SU-DHL-6 (cell line): ENCODE measurements at regions not wholly inside any gene's neighbourhood (a gene's known extent, or its start where the extent isn't known, plus 50 kb on each side); places are given as distances from the start of the nearest gene placed in this dataset.

Experiments used
- H2AFZ ChIP-seq: fragments of 200-600 bp; sonication (generic); 2 replicates; pipeline ENCODE4 v1.6.1; 2014; ENCODE audit warnings: low read depth, mild to moderate bottlenecking, moderate library complexity, mixed read lengths, antibody characterized with exemption, low read length; ENCODE audit not compliant: severe bottlenecking
- H3F3A ChIP-seq: fragments of 200-600 bp; shearing (Covaris generic); 2 replicates; pipeline ENCODE4 v1.6.0; 2016; ENCODE audit warnings: antibody characterized with exemption, mild to moderate bottlenecking; ENCODE audit not compliant: insufficient read depth
- H3K27ac ChIP-seq: fragments of 200-600 bp; sonication (generic); 2 replicates; pipeline ENCODE4 v1.5.1; 2016; ENCODE audit warnings: low read depth, mild to moderate bottlenecking, low read length, moderate library complexity, mixed read lengths
- H3K27me3 ChIP-seq: fragments of 200-600 bp; sonication (generic), shearing (Covaris generic); 2 replicates; pipeline ENCODE4 v1.6.0; 2014; ENCODE audit warnings: mild to moderate bottlenecking, low read length
- H3K36me3 ChIP-seq: fragments of 200-600 bp; sonication (generic); 2 replicates; pipeline ENCODE4 v1.6.1; 2014; ENCODE audit warnings: mild to moderate bottlenecking, low read length, mixed read lengths
- H3K4me2 ChIP-seq: fragments of 300-600, 200-600 bp; shearing (Covaris generic), sonication (generic); 2 replicates; pipeline ENCODE4 v1.6.0; 2014; ENCODE audit warnings: low read length, low read depth, mild to moderate bottlenecking; ENCODE audit not compliant: poor library complexity, severe bottlenecking
- H3K4me3 ChIP-seq: fragments of 200-600 bp; sonication (generic); 2 replicates; pipeline ENCODE4 v1.5.1; 2014; ENCODE audit warnings: antibody characterized with exemption, low read length, mild to moderate bottlenecking, mixed read lengths; ENCODE audit not compliant: insufficient read depth, poor library complexity, severe bottlenecking
- H3K79me2 ChIP-seq: fragments of 200-600 bp; sonication (generic); 2 replicates; pipeline ENCODE4 v1.6.1; 2014; ENCODE audit warnings: mild to moderate bottlenecking, low read length, moderate library complexity; ENCODE audit not compliant: insufficient read depth
- H3K9ac ChIP-seq: fragments of 200-600 bp; sonication (generic); 2 replicates; pipeline ENCODE4 v1.7.0; 2014; ENCODE audit warnings: mild to moderate bottlenecking, low read length
- H3K9me2 ChIP-seq: fragments of 200-600 bp; sonication (generic); replicated peaks from 2 replicates; pipeline ENCODE4 v1.6.1; 2014; ENCODE audit warnings: low read length; ENCODE audit not compliant: insufficient read depth
- H3K9me3 ChIP-seq: fragments of 200-600 bp; sonication (generic); 2 replicates; pipeline ENCODE4 v1.6.1; 2014; ENCODE audit warnings: low read length, mixed read lengths; ENCODE audit not compliant: insufficient read depth
- H4K20me1 ChIP-seq: fragments of 200-600 bp; sonication (generic); 2 replicates; pipeline ENCODE4 v1.6.1; 2014; ENCODE audit warnings: low read depth, mild to moderate bottlenecking, antibody characterized with exemption, low read length, moderate library complexity, mixed read lengths
- CTCF ChIP-seq: fragments of 200-600 bp; sonication (generic); IDR thresholded peaks from one replicate; pipeline ENCODE4 v1.5.1; 2017; ENCODE audit warnings: antibody characterized with exemption, mild to moderate bottlenecking, low read length, moderate library complexity; ENCODE audit not compliant: insufficient read depth, poor library complexity, severe bottlenecking
- EZH2phosphoT487 ChIP-seq: fragments of 200-600 bp; sonication (generic), shearing (Covaris generic); conservative IDR thresholded peaks from 2 replicates; pipeline ENCODE4 v1.6.1; 2018; ENCODE audit warnings: mild to moderate bottlenecking, antibody characterized with exemption, low read length, moderate library complexity, mixed read lengths

- Histone ChIP-seq H3K9me3 (no peaks in the 10 kb centered on the region), H3K79me2 (no peaks in the 10 kb centered on the region), H3K9ac (no peak overlapping the region), H4K20me1 (no peaks in the 10 kb centered on the region), H3K36me3 (no peaks in the 10 kb centered on the region), H3K4me3 (no peak overlapping the region), H2AFZ (no peak overlapping the region), H3F3A (no peaks in the 10 kb centered on the region), H3K27ac (no peak overlapping the region), H3K4me2 (no peak overlapping the region), H3K27me3 (no peaks in the 10 kb centered on the region; the same call in 1 of the 2 replicates), H3K9me2 (no peaks in the 10 kb centered on the region)
- TF ChIP-seq CTCF (no peak), EZH2phosphoT487 (no peak)
Measured at GRCh38 chr2:195445639-195446038, 211.4 kb upstream of the SLC39A10 start.

GRCh38 chr2:195443926-195444325 lies 213.1 kb upstream of the SLC39A10 start:
- no peak overlapping the region for H3K9ac ChIP-seq
- no peaks in the 10 kb centered on the region for H3K9me2 ChIP-seq
- no peaks in the 10 kb centered on the region for H4K20me1 ChIP-seq
- H3K36me3 ChIP-seq: no peaks in the 10 kb centered on the region
- no peak overlapping the region for H3K4me3 ChIP-seq
- no peaks in the 10 kb centered on the region for H3K79me2 ChIP-seq
- H3K27me3 ChIP-seq: no peaks in the 10 kb centered on the region; the same call in 1 of the 2 replicates
- H3F3A ChIP-seq: no peaks in the 10 kb centered on the region
- no peaks in the 10 kb centered on the region for H3K9me3 ChIP-seq
- H2AFZ ChIP-seq: no peak overlapping the region
- H3K4me2 ChIP-seq: no peak overlapping the region
- no peak for TF ChIP-seq EZH2phosphoT487
- TF ChIP-seq CTCF: no peak
- no peak overlapping the region for H3K27ac ChIP-seq

- Histone ChIP-seq H3K27ac (no peak overlapping the region), H3K9me3 (no peaks in the 10 kb centered on the region), H2AFZ (no peak overlapping the region), H3K9me2 (no peaks in the 10 kb centered on the region), H3K27me3 (no peaks in the 10 kb centered on the region; the same call in 1 of the 2 replicates), H3F3A (no peaks in the 10 kb centered on the region), H3K9ac (no peak overlapping the region), H4K20me1 (no peaks in the 10 kb centered on the region), H3K79me2 (no peaks in the 10 kb centered on the region), H3K4me3 (no peak overlapping the region), H3K36me3 (no peaks in the 10 kb centered on the region), H3K4me2 (no peak overlapping the region)
- TF ChIP-seq CTCF (no peak), EZH2phosphoT487 (no peak)
Measured at GRCh38 chr2:195442458-195443175, 214.4 kb upstream of the SLC39A10 start.
